Activated CD8-positive, alpha-beta T cell treated with anti-CD3 and anti-CD28 coated beads for 36 hours (primary cell): ENCODE measurements at regions not wholly inside any gene's neighbourhood (a gene's known extent, or its start where the extent isn't known, plus 50 kb on each side); places are given as distances from the start of the nearest gene placed in this dataset.

Experiments
- ATAC-seq: fragments of 200-7000 bp; cut with Tn5 transposase; one replicate; pipeline ENCODE4 v1.10.0; 2021; ENCODE audit warnings: mild to moderate bottlenecking, moderate library complexity
- CTCF ChIA-PET: fragments of 350-600 bp; sonication (Branson Sonifier 250); formaldehyde crosslinking; loops from one replicate; lab custom pipeline; 2021; ENCODE audit warnings: antibody characterized with exemption; lab: Charles Lee
- POLR2A ChIA-PET: fragments of 350-600 bp; sonication (Branson Sonifier 250); formaldehyde crosslinking; loops from one replicate; lab custom pipeline; 2021; ENCODE audit warnings: antibody characterized with exemption; lab: Charles Lee
- DNase-seq: peaks from one replicate; pipeline ENCODE4 v3.0.0-alpha.2; 2020
- H3K27ac Mint-ChIP-seq: one replicate; pipeline ENCODE4 v1.8.0; 2021; ENCODE audit warnings: mild to moderate bottlenecking, mixed read lengths
- H3K27me3 Mint-ChIP-seq: one replicate; pipeline ENCODE4 v1.8.0; 2021; ENCODE audit warnings: mixed read lengths
- H3K36me3 Mint-ChIP-seq: one replicate; pipeline ENCODE4 v1.8.0; 2021; ENCODE audit warnings: low read depth, mixed read lengths
- H3K4me1 Mint-ChIP-seq: one replicate; pipeline ENCODE4 v1.8.0; 2021; ENCODE audit warnings: low read depth, mixed read lengths
- H3K4me3 Mint-ChIP-seq: one replicate; pipeline ENCODE4 v1.8.0; 2021; ENCODE audit warnings: mild to moderate bottlenecking, moderate library complexity, mixed read lengths
- H3K9me3 Mint-ChIP-seq: one replicate; pipeline ENCODE4 v1.8.0; 2021; ENCODE audit warnings: mixed read lengths
- CTCF ChIP-seq: fragments of 200-600 bp; IDR thresholded peaks from one replicate; pipeline ENCODE4 v1.8.0; 2022; ENCODE audit warnings: antibody characterized with exemption, mild to moderate bottlenecking
- intact Hi-C: fragments of 100-400 bp; cut with micrococcal nuclease; formaldehyde crosslinking; loops from one replicate; pipeline ENCODE4 v1.10.0; 2022

DNA sequence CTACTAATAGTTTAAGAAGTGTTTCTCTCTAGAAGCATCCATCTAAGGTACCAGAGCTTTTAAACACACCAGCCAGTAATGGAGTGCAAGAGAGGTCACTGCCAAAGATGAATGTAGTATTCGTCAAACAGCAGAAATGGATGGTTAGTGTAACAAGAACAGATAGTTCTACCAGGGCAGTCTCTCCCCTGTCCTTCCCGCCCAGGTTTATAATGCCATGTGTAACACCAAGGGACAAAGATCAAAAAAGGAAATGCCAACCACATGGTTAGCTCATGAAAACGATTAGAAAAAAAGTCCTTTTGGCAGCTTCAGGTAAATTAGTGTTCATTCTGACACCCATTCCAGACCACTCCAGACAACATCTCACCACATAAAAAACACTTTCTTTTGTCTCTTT, 100.9 kb downstream of the RPS29 start:
- TF ChIP-seq CTCF, result no peak
- ATAC-seq, result no peak
- no peak for DNase-seq
- intact Hi-C loops, result no loop called here
- Mint-ChIP-seq H3K9me3 (no peaks in the 10 kb centered on the region), H3K27me3 (no peaks in the 10 kb centered on the region), H3K36me3 (no peaks in the 10 kb centered on the region), H3K27ac (no peak overlapping the region), H3K4me3 (no peak overlapping the region), H3K4me1 (peaks cover 5% of the 10 kb centered on the region)
- ChIA-PET CTCF (interaction anchor here (1.4 to 3.2 kb wide), 3 partner anchors 8 to 24 kb away, joined by 3 to 18 read pairs (median 16); no protein-coding TSS in a partner anchor), POLR2A (no interaction called here)

- Mint-ChIP-seq H3K4me1 (peaks cover 5% of the 10 kb centered on the region), H3K36me3 (no peaks in the 10 kb centered on the region), H3K9me3 (no peaks in the 10 kb centered on the region), H3K27ac (no peak overlapping the region), H3K27me3 (no peaks in the 10 kb centered on the region), H3K4me3 (no peak overlapping the region)
- CTCF ChIA-PET, result interaction anchor here (2.3 to 3.2 kb wide), 2 partner anchors 13 to 23 kb away, joined by 16 to 18 read pairs; no protein-coding TSS in a partner anchor
- intact Hi-C loops, result no loop called here
- DNase-seq (no peak), ATAC-seq (no peak)
- TF ChIP-seq CTCF, result no peak
- POLR2A ChIA-PET, result interaction anchor here (0.8 kb wide), 1 partner anchor 101 kb away, joined by 3 read pairs; no protein-coding TSS in a partner anchor
Observed at GRCh38 chr14:49484180-49484579, 102.0 kb downstream of the RPS29 start.

DNA sequence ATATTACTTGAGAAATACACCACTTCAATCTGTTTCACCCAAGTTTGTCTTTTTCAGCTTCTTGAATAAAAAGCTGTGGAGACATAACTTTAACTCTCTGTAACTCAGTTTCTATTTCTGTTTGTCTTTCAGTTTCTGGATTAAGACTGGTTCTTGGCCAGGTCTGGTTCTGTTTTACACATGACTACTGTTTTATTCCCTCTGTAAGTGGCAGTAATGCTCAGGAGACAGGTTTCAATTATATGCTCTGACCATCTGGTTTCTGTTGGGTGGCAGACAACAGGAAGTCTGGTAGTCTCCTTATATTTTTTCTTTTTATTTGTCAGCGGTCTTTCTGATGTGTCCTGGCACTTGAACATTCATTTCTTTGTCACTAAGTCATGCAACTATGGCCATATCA, 102.9 kb downstream of the RPS29 start:
- Mint-ChIP-seq H3K9me3 (no peaks in the 10 kb centered on the region), H3K4me3 (no peak overlapping the region), H3K4me1 (peaks cover 5% of the 10 kb centered on the region), H3K27ac (no peak overlapping the region), H3K36me3 (no peaks in the 10 kb centered on the region), H3K27me3 (no peaks in the 10 kb centered on the region)
- TF ChIP-seq CTCF, result no peak
- POLR2A ChIA-PET, result no interaction called here
- intact Hi-C loops, result no loop called here
- DNase-seq (no peak), ATAC-seq (no peak)
- CTCF ChIA-PET, result interaction anchor here (3.2 kb wide), 1 partner anchor 14 kb away, joined by 18 read pairs; no protein-coding TSS in a partner anchor

DNA sequence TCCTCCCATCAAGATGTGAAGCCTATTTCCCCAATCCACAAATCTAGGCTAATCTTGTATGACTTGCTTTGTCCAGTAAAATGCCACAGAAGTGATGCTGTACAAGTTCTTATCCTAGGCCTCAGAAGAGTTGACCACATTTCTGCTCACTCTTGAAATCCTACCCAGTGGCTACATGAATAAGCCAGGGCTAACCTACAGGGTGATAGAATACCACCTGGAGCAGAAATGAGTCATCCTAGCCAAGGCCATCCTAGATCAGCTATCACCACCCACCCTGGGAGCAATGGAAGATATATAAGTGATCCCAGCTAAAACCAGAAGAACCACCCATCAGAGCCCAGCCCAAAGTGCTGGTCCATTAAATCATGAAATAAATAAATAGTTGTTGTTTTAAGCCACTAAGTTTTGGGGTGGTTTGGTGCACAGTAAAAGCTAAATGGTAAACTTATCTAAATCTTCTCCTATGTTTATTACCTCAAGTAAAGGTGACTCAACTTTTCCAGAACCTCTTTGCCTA, 105.1 kb downstream of the RPS29 start:
- no peak for ATAC-seq
- no peak for TF ChIP-seq CTCF
- Mint-ChIP-seq H3K27ac (no peak overlapping the region), H3K9me3 (no peaks in the 10 kb centered on the region), H3K27me3 (no peaks in the 10 kb centered on the region), H3K36me3 (no peaks in the 10 kb centered on the region), H3K4me1 (peaks cover 5% of the 10 kb centered on the region), H3K4me3 (no peak overlapping the region)
- no peak for DNase-seq
- ChIA-PET CTCF (interaction anchor here (0.9 to 2.6 kb wide), 3 partner anchors 17 to 56 kb away, joined by 3 to 15 read pairs (median 3); no protein-coding TSS in a partner anchor), POLR2A (no interaction called here)
- intact Hi-C loops, result no loop called here

DNA sequence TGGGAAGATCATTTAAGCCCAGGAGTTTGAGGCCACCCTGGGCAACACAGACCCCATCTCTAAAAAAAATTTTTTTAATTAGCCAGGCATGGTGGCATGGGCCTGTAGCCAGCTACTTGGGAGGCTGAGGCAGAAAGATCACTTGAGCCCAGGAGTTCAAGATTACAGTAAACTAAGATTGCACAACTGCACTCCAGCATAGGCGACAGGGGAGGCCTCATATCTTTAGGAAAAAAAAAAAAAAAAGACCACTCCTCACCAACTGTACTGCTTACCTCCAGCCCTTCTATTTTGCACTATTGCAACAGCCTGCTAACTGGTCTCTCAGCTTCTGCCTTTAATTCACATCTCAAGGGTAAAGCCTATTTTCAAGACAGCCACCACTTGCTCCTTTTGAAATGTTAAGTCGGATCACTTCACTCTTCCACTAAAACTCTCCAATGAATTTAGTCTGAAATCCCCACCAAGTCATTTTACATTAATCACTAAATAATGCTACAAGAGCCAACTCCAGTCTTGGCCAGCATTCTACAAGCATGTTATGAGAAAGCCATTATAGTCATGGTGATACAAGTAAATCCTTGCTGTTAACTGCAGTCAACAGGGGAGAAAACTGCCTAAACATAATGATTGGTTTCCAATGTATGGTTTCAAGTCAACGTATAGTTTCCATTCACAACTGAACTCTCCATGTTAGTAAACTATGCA, 106.0 kb downstream of the RPS29 start:
- no peaks in the 10 kb centered on the region for H3K27me3 Mint-ChIP-seq
- no peak overlapping the region for H3K4me3 Mint-ChIP-seq
- no peaks in the 10 kb centered on the region for H3K9me3 Mint-ChIP-seq
- H3K27ac Mint-ChIP-seq, result no peak overlapping the region
- ChIA-PET POLR2A (no interaction called here), CTCF (interaction anchor here (0.6 to 2.6 kb wide), 3 partner anchors 18 to 703 kb away, joined by 3 to 15 read pairs (median 3); no protein-coding TSS in a partner anchor)
- no peak for TF ChIP-seq CTCF
- ATAC-seq (no peak), DNase-seq (no peak)
- intact Hi-C loops, result no loop called here
- H3K4me1 Mint-ChIP-seq, result peaks cover 5% of the 10 kb centered on the region
- no peaks in the 10 kb centered on the region for H3K36me3 Mint-ChIP-seq
